ENCODE measurements at regions not wholly inside any gene's neighbourhood (a gene's known extent, or its start where the extent isn't known, plus 50 kb on each side); places are given as distances from the start of the nearest gene placed in this dataset.

DNA sequence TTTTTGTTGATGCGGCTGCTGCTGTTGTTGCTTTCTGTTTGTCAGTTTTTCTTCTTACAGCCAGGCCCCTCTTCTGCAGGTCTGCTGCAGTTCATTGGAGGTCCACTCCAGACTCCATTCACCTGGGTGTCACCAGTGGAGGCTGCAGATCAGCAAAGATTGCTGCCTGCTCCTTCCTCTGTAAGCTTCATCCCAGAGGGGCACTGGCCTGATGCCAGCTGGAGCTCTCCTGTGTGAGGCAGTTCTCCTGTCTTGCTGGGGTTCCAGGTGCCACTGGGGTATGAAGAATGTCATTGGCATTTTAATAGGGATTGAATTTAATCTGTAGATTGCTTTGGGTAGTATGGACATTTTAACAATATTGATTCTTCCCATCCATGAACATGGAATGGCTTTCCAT is 308.5 kb upstream of the MEOX2 start:
- no peaks in the 10 kb centered on the region for H3K27me3 ChIP-seq
- H3K4me1 ChIP-seq (ENCODE audit: low read depth), result no peaks in the 10 kb centered on the region
- H3K4me3 ChIP-seq, result no peak overlapping the region
- TF ChIP-seq, protein P1, sequence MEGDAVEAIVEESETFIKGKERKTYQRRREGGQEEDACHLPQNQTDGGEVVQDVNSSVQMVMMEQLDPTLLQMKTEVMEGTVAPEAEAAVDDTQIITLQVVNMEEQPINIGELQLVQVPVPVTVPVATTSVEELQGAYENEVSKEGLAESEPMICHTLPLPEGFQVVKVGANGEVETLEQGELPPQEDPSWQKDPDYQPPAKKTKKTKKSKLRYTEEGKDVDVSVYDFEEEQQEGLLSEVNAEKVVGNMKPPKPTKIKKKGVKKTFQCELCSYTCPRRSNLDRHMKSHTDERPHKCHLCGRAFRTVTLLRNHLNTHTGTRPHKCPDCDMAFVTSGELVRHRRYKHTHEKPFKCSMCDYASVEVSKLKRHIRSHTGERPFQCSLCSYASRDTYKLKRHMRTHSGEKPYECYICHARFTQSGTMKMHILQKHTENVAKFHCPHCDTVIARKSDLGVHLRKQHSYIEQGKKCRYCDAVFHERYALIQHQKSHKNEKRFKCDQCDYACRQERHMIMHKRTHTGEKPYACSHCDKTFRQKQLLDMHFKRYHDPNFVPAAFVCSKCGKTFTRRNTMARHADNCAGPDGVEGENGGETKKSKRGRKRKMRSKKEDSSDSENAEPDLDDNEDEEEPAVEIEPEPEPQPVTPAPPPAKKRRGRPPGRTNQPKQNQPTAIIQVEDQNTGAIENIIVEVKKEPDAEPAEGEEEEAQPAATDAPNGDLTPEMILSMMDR (IDR thresholded peaks at IDR 0.05; ENCODE audit: low read depth, low read length), result no peak
- no peaks in the 10 kb centered on the region for H3K36me3 ChIP-seq
- H3K27ac ChIP-seq, result no peak overlapping the region
- DNase-seq (ENCODE audit: low read depth in 1 of 2, low spot score in 1 of 2), result no peak
- no peaks in the 10 kb centered on the region for H3K9me3 ChIP-seq (ENCODE audit: low read depth)

DNA sequence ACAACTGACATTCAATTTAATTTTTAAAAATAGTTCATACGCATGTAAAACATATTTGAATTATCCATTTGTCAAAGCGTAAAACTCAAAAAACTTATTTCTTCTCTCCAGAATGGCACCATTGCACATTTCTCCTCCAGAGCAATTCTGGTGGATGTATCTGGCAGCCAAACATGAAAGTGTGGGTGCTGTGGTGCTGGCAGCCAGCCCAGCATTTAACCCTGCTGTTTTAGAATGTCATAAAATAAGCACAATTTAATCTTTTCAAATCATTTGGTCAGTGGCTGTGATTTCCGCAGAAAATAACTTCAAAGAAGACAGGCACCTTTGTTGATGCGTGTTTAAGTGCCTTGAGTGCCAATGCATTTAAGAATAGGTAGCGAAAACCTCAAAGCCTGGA is 302.7 kb upstream of the MEOX2 start:
- no peaks in the 10 kb centered on the region for H3K36me3 ChIP-seq
- H3K4me1 ChIP-seq (ENCODE audit: low read depth), result no peaks in the 10 kb centered on the region
- TF ChIP-seq, protein P1 (IDR thresholded peaks at IDR 0.05; ENCODE audit: low read depth, low read length), result no peak
- no peaks in the 10 kb centered on the region for H3K27me3 ChIP-seq
- no peak overlapping the region for H3K27ac ChIP-seq
- H3K4me3 ChIP-seq, result no peak overlapping the region
- no peak for DNase-seq (ENCODE audit: low read depth in 1 of 2, low spot score in 1 of 2)
- no peaks in the 10 kb centered on the region for H3K9me3 ChIP-seq (ENCODE audit: low read depth)

DNA sequence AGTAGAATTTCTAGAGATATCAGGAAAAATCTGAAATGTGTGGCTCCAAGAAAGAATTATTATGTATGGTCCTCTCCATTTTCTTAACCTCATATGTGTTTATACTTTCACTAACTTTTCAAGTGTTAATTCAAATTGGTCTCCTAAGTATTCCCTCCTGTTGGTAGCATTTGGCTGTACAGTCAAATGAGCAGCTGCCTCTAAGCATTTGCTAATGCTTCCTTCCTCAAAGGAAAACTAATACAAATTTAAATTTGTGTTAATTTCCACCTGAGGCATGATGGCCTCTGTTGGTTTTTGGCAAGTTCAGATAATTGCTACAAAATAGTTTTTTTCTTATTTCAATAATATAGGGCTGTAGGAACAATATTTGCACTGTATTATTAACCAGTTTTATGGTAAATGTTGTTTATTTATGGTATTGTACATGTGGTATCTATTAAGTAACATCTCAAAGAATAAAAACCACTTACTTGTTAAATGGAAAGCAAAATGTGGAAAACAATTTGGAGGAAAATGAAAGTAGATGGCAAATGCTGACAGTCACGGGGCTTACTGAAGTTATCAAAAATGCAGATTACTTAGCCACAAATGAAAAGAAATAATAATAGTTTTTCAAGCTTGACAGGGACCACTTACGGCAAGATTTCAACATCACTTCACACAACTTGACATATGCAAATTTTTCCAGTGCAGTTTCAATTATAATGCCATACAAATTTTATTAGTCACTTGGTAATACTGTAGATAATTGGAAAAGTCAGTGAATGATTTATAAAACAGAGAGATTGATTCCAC is 299.3 kb upstream of the MEOX2 start:
- no peaks in the 10 kb centered on the region for H3K9me3 ChIP-seq (ENCODE audit: low read depth)
- TF ChIP-seq, protein P1 (IDR thresholded peaks at IDR 0.05; ENCODE audit: low read depth, low read length), result no peak
- no peaks in the 10 kb centered on the region for H3K4me1 ChIP-seq (ENCODE audit: low read depth)
- no peak for DNase-seq (ENCODE audit: low read depth in 1 of 2, low spot score in 1 of 2)
- H3K4me3 ChIP-seq, result no peak overlapping the region
- H3K27ac ChIP-seq, result no peak overlapping the region
- no peaks in the 10 kb centered on the region for H3K36me3 ChIP-seq
- no peaks in the 10 kb centered on the region for H3K27me3 ChIP-seq

DNA sequence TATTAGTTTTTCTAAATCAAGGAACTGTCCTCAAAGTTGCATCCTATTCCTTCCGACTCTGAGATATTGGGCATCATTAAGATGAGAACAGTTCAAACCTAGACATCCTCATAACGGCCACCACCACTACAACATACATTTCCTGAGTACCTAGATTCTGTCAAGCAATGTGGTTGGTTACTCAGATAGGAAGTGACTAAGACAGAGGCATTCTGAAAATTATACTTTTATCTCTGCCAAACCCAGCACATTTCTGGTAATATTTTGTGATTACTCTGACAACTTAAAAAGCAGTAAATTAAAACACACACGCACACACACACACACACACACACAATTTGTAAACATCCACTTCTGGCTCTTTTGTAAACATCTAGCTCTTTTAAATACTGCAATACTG is 291.2 kb upstream of the MEOX2 start:
- H3K27me3 ChIP-seq, result no peaks in the 10 kb centered on the region
- TF ChIP-seq, protein P1 (IDR thresholded peaks at IDR 0.05; ENCODE audit: low read depth, low read length), result no peak
- H3K4me1 ChIP-seq (ENCODE audit: low read depth), result no peaks in the 10 kb centered on the region
- peak in 1 of 2 donors; percentile 73 for DNase-seq (ENCODE audit: low read depth in 1 of 2, low spot score in 1 of 2)
- no peaks in the 10 kb centered on the region for H3K36me3 ChIP-seq
- H3K4me3 ChIP-seq, result no peak overlapping the region
- H3K27ac ChIP-seq, result no peak overlapping the region
- H3K9me3 ChIP-seq (ENCODE audit: low read depth), result no peaks in the 10 kb centered on the region

DNA sequence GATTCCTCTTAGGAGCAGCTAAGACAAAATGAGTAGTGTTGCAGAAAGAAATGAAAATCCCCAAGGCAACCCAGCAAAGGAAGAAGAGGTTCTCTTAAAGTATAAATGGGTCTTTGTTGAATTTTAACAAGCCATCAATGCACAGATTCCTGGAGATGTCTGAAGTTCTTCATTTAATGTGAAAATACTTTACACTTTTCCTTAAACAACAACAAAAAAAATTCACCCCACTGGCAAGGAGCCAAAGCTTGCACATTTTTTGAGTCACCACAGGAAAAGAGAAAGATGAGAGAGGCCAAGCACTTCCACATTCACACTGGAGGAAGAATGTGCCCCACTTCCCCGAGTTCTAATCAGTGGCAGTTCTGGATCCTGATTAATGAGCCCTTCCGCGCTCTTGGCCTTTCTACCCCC is 286.4 kb upstream of the MEOX2 start:
- Histone ChIP-seq H3K9me3 (ENCODE audit: low read depth) (no peaks in the 10 kb centered on the region), H3K4me3 (no peak overlapping the region), H3K27ac (no peak overlapping the region), H3K36me3 (no peaks in the 10 kb centered on the region), H3K27me3 (no peaks in the 10 kb centered on the region), H3K4me1 (ENCODE audit: low read depth) (no peaks in the 10 kb centered on the region)
- TF ChIP-seq, protein P1 (IDR thresholded peaks at IDR 0.05; ENCODE audit: low read depth, low read length), result no peak
- DNase-seq (ENCODE audit: low read depth in 1 of 2, low spot score in 1 of 2), result peak in 1 of 2 donors; percentile 75
